Mesendoderm (in vitro differentiated cells): ENCODE measurements at regions not wholly inside any gene's neighbourhood (a gene's known extent, or its start where the extent isn't known, plus 50 kb on each side); places are given as distances from the start of the nearest gene placed in this dataset.
A peak's percentile ranks its signal among the peaks of the same experiment; 100 is the strongest.

Source experiments
- DNase-seq: peaks from one replicate; pipeline ENCODE4 v3.0.0; 2013
- H2AK5ac ChIP-seq: 2 replicates; pipeline ENCODE4 v1.6.1; 2013; ENCODE audit warnings: low read length, inconsistent platforms
- H2BK120ac ChIP-seq: 2 replicates; pipeline ENCODE4 v1.6.1; 2013; ENCODE audit warnings: low read depth, mild to moderate bottlenecking, low read length, moderate library complexity, mixed read lengths
- H2BK15ac ChIP-seq: replicated peaks from 2 replicates; pipeline ENCODE4 v1.6.1; 2013; ENCODE audit warnings: low read depth, mild to moderate bottlenecking, moderate library complexity
- H2BK5ac ChIP-seq: 2 replicates; pipeline ENCODE4 v1.6.1; 2013; ENCODE audit warnings: low read length, inconsistent platforms
- H3K18ac ChIP-seq: 2 replicates; pipeline ENCODE4 v1.6.1; 2013; ENCODE audit warnings: mild to moderate bottlenecking, low read length, mixed read lengths
- H3K23ac ChIP-seq: one replicate; pipeline ENCODE4 v1.6.1; 2013; ENCODE audit warnings: low read length
- H3K27ac ChIP-seq: 2 replicates; pipeline ENCODE4 v1.5.1; 2013; ENCODE audit warnings: low read depth, mild to moderate bottlenecking, inconsistent platforms, low read length, moderate library complexity
- H3K27me3 ChIP-seq: 2 replicates; pipeline ENCODE4 v1.6.1; 2013; ENCODE audit warnings: low read length, control low read depth, mild to moderate bottlenecking, inconsistent platforms; ENCODE audit not compliant: insufficient read depth, poor library complexity
- H3K36me3 ChIP-seq: 2 replicates; pipeline ENCODE4 v1.6.1; 2013; ENCODE audit warnings: low read length, inconsistent platforms; ENCODE audit not compliant: control insufficient read depth, insufficient read depth
- H3K4ac ChIP-seq: one replicate; pipeline ENCODE4 v1.6.1; 2013; ENCODE audit warnings: low read depth, mild to moderate bottlenecking, low read length, moderate library complexity
- H3K4me1 ChIP-seq: 2 replicates; pipeline ENCODE4 v1.6.1; 2013; ENCODE audit warnings: low read depth, low read length, inconsistent platforms; ENCODE audit not compliant: control insufficient read depth
- H3K4me2 ChIP-seq: 2 replicates; pipeline ENCODE4 v1.6.1; 2013; ENCODE audit warnings: low read length
- H3K4me3 ChIP-seq: 2 replicates; pipeline ENCODE4 v1.5.1; 2013; ENCODE audit warnings: mild to moderate bottlenecking, low read length
- H3K56ac ChIP-seq: one replicate; pipeline ENCODE4 v1.6.1; 2013; ENCODE audit warnings: low read length
- H3K79me1 ChIP-seq: 2 replicates; pipeline ENCODE4 v1.6.1; 2013; ENCODE audit warnings: low read length, inconsistent platforms
- H3K79me2 ChIP-seq: 2 replicates; pipeline ENCODE4 v1.6.1; 2013; ENCODE audit warnings: mild to moderate bottlenecking, low read length; ENCODE audit not compliant: control insufficient read depth, insufficient read depth
- H3K9ac ChIP-seq: 2 replicates; pipeline ENCODE4 v1.6.1; 2013; ENCODE audit warnings: low read length, inconsistent platforms
- H4K5ac ChIP-seq: one replicate; pipeline ENCODE4 v1.6.1; 2013; ENCODE audit warnings: low read length
- H4K8ac ChIP-seq: one replicate; pipeline ENCODE4 v1.6.1; 2013; ENCODE audit warnings: low read depth, mild to moderate bottlenecking, control low read depth, low read length, moderate library complexity
- WGBS: extraction: QIAGEN DNeasy Blood & Tissue Kit; methylation state at CpG from one replicate; pipeline ENCODE4 v1.1.7; 2013; ENCODE audit warnings: low lambda C conversion rate, missing lambda C conversion rate; ENCODE audit not compliant: insufficient coverage; ENCODE audit errors: extremely low coverage; 5-methylcytosine and 5-hydroxymethylcytosine counted together

GRCh38 chr1:80520949-80521348, 1279.8 kb upstream of the ADGRL2 start:
- H2AK5ac ChIP-seq = no peak overlapping the region
- no peak overlapping the region for H3K23ac ChIP-seq
- H3K4me1 ChIP-seq = no peaks in the 10 kb centered on the region
- H3K9ac ChIP-seq = no peak overlapping the region
- H3K4me3 ChIP-seq = no peak overlapping the region
- no peak for DNase-seq
- H3K36me3 ChIP-seq = no peaks in the 10 kb centered on the region
- no peak overlapping the region for H3K18ac ChIP-seq
- no peaks in the 10 kb centered on the region for H3K79me1 ChIP-seq
- H3K79me2 ChIP-seq = no peaks in the 10 kb centered on the region
- no peak overlapping the region for H3K27ac ChIP-seq
- WGBS = no CpG with 5 or more reads among the region's 1 CpG
- no peak overlapping the region for H4K5ac ChIP-seq
- H3K56ac ChIP-seq = no peak overlapping the region
- no peak overlapping the region for H2BK5ac ChIP-seq
- H2BK15ac ChIP-seq = no peak overlapping the region
- no peak overlapping the region for H3K4me2 ChIP-seq
- H2BK120ac ChIP-seq = no peak overlapping the region
- no peak overlapping the region for H4K8ac ChIP-seq
- no peaks in the 10 kb centered on the region for H3K27me3 ChIP-seq
- no peak overlapping the region for H3K4ac ChIP-seq

DNA sequence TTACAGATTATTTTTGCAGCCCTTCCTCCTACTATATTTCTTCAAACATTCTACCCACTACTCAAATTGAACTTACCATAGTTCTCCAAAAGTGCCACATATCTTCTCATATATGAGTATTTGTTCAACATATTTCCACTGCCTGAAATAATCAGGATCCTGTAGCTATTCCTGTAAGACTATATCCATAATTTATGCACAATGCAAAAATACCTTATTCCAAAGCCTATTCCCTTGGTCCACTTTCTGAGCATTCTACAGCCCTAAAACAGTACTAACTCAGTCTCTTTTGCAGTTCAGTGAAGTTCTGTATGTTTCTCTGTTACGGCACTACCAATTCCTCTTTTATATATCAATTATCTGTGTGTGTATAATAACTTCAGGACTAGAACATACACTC, 1283.7 kb upstream of the ADGRL2 start:
- DNase-seq = no peak
- no CpG with 5 or more reads among the region's 1 CpG for WGBS
- H3K9ac ChIP-seq = no peak overlapping the region

DNA sequence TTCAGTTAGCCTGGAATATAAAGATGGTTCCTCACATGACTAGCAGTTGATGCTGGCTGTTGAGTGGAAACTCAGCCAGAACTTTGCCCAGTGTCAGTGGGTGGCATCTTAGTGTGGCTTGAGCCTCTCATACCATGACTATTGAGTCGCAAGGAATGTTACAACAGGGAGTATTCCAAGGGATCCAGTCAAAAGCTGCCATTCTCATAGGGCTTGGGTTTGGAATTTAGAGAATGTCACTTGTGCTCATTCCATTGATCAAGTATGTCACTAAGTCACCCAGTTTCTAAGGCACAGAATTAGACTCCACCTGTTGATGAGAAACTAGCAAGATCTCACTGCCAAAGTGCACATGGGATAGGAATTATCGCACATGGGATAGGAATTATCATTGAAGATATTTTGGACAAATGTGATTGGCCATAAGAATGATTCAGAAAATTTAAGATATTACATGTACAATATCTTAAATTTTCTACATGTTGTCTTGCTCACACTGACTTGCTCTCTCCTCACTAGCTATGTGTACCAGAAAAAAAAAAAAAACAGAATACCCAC, 1290.7 kb upstream of the ADGRL2 start:
- H2BK15ac ChIP-seq = no peak overlapping the region
- H3K4ac ChIP-seq = no peak overlapping the region
- H2BK120ac ChIP-seq = no peak overlapping the region
- H3K79me2 ChIP-seq = no peaks in the 10 kb centered on the region
- H3K9ac ChIP-seq = no peak overlapping the region
- no peaks in the 10 kb centered on the region for H3K27me3 ChIP-seq
- DNase-seq = peak; percentile 96
- no peak overlapping the region for H4K5ac ChIP-seq
- no peak overlapping the region for H3K4me2 ChIP-seq
- H3K4me1 ChIP-seq = no peaks in the 10 kb centered on the region
- H4K8ac ChIP-seq = no peak overlapping the region
- H3K56ac ChIP-seq = no peak overlapping the region
- no peaks in the 10 kb centered on the region for H3K79me1 ChIP-seq
- H2AK5ac ChIP-seq = no peak overlapping the region
- H3K4me3 ChIP-seq = no peak overlapping the region
- no peak overlapping the region for H3K18ac ChIP-seq
- H2BK5ac ChIP-seq = no peak overlapping the region
- H3K23ac ChIP-seq = no peak overlapping the region
- WGBS = no CpG with 5 or more reads among the region's 2 CpGs
- H3K36me3 ChIP-seq = no peaks in the 10 kb centered on the region
- no peak overlapping the region for H3K27ac ChIP-seq

More for the DNA sequence above, 1283.7 kb upstream of the ADGRL2 start:
- Histone ChIP-seq H3K4me1 (no peaks in the 10 kb centered on the region), H4K8ac (no peak overlapping the region), H2BK120ac (no peak overlapping the region), H2BK15ac (no peak overlapping the region), H3K4me2 (no peak overlapping the region), H3K4me3 (no peak overlapping the region), H3K79me2 (no peaks in the 10 kb centered on the region), H3K56ac (no peak overlapping the region), H3K27me3 (no peaks in the 10 kb centered on the region), H3K18ac (no peak overlapping the region), H3K23ac (no peak overlapping the region), H3K36me3 (no peaks in the 10 kb centered on the region), H2AK5ac (no peak overlapping the region), H3K27ac (no peak overlapping the region), H3K79me1 (no peaks in the 10 kb centered on the region), H4K5ac (no peak overlapping the region), H2BK5ac (no peak overlapping the region), H3K4ac (no peak overlapping the region)

- Histone ChIP-seq H4K5ac (no peak overlapping the region), H3K79me1 (no peaks in the 10 kb centered on the region), H3K23ac (no peak overlapping the region), H2BK15ac (no peak overlapping the region), H3K18ac (no peak overlapping the region), H2BK5ac (no peak overlapping the region), H3K4ac (no peak overlapping the region), H3K79me2 (no peaks in the 10 kb centered on the region), H2BK120ac (no peak overlapping the region), H3K4me1 (no peaks in the 10 kb centered on the region), H3K4me3 (no peak overlapping the region), H3K36me3 (no peaks in the 10 kb centered on the region), H3K27me3 (no peaks in the 10 kb centered on the region), H3K27ac (no peak overlapping the region), H3K4me2 (no peak overlapping the region), H3K56ac (no peak overlapping the region), H4K8ac (no peak overlapping the region), H2AK5ac (no peak overlapping the region), H3K9ac (no peak overlapping the region)
- no peak for DNase-seq
- WGBS = no CpG with 5 or more reads among the region's 2 CpGs
These were observed 1294.5 kb upstream of the ADGRL2 start for GRCh38 chr1:80506216-80506615.

DNA sequence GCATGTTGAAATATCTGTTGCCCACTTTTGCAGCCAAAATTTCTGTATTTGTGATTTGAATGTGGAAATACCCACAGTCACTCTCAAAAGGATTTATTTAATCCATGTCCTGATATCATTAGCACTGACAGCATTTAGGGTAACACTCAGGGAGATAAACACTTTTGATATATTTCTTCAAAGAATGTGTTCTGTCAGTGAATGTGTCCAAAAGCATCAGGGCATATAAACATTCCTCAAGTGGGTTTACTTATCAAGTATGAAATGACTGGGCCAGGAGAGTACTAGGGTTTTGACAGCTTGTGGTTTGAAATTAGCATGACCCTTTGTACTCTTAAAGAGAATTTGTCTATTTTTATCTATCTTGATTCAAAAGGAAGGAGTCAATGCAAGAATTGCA, 1302.1 kb upstream of the ADGRL2 start:
- Histone ChIP-seq H4K8ac (no peak overlapping the region), H2BK120ac (no peak overlapping the region), H3K23ac (no peak overlapping the region), H2AK5ac (no peak overlapping the region), H3K9ac (no peak overlapping the region), H3K27me3 (no peaks in the 10 kb centered on the region), H3K4me3 (no peak overlapping the region), H3K79me1 (no peaks in the 10 kb centered on the region), H3K4ac (no peak overlapping the region), H3K79me2 (no peaks in the 10 kb centered on the region), H3K36me3 (no peaks in the 10 kb centered on the region), H3K56ac (no peak overlapping the region), H4K5ac (no peak overlapping the region), H3K4me1 (no peaks in the 10 kb centered on the region), H3K18ac (no peak overlapping the region), H2BK15ac (no peak overlapping the region), H3K27ac (no peak overlapping the region), H3K4me2 (no peak overlapping the region), H2BK5ac (no peak overlapping the region)
- no peak for DNase-seq

DNA sequence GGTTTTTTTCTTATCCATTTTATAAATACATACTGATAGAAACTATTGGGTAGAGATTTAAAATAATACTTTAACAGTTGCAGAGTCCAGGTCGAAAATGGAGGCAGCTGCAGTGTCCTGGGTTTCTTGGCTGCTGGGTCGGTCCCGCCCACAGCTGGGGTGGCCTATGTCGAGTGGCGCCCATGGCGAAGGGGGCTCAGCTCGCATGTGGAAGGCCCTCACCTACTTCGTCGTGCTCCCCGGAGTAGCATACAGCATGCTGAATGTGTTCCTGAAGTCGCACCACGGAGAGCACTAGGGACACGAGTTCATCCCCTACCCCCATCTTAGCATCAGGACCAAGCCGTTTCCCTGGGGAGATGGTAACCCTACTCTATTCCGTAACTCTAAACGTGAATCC, 1304.9 kb upstream of the ADGRL2 start:
- Histone ChIP-seq H2BK120ac (no peak overlapping the region), H3K4ac (no peak overlapping the region), H3K9ac (no peak overlapping the region), H3K27ac (no peak overlapping the region), H3K79me1 (no peaks in the 10 kb centered on the region), H3K27me3 (no peaks in the 10 kb centered on the region), H3K4me1 (no peaks in the 10 kb centered on the region), H2AK5ac (no peak overlapping the region), H3K23ac (no peak overlapping the region), H2BK5ac (no peak overlapping the region), H4K5ac (no peak overlapping the region), H3K4me2 (no peak overlapping the region), H2BK15ac (no peak overlapping the region), H3K36me3 (no peaks in the 10 kb centered on the region), H3K79me2 (no peaks in the 10 kb centered on the region), H3K56ac (no peak overlapping the region), H3K18ac (no peak overlapping the region), H3K4me3 (no peak overlapping the region), H4K8ac (no peak overlapping the region)
- no peak for DNase-seq
- no CpG with 5 or more reads among the region's 16 CpGs for WGBS
